Kidney (tissue), 13 donors: ENCODE measurements at regions not wholly inside any gene's neighbourhood (a gene's known extent, or its start where the extent isn't known, plus 50 kb on each side); places are given as distances from the start of the nearest gene placed in this dataset.

ENCODE experiments used
- DNase-seq, 5 donors: peaks; one replicate each; pipeline ENCODE4 v3.0.0-alpha.2; 2013 to 2020
- FAIRE-seq: peaks from 2 replicates; lab custom pipeline; 2012; peaks lifted over from hg19 to GRCh38; lab: Jason Lieb, UNC
- H3K27ac ChIP-seq, 2 donors: one replicate each; pipeline ENCODE4 v1.7.0; 2013; ENCODE audit warnings: low read depth in 2 of 2, low read length in 2 of 2, inconsistent platforms in 1 of 2
- H3K27me3 ChIP-seq: one replicate; pipeline ENCODE4 v1.7.1; 2013; ENCODE audit warnings: low read length, inconsistent platforms; ENCODE audit not compliant: control insufficient read depth, insufficient read depth
- H3K36me3 ChIP-seq, 3 donors: one replicate each; pipeline versions ENCODE4 v1.7.0 to v1.7.1; 2013; ENCODE audit warnings: low read length in 3 of 3, control low read depth in 1 of 3, inconsistent platforms in 1 of 3; ENCODE audit not compliant: insufficient read depth in 3 of 3, control insufficient read depth in 2 of 3
- H3K4me1 ChIP-seq, 3 donors: one replicate each; pipeline versions ENCODE4 v1.7.0 to v1.7.1; 2013; ENCODE audit warnings: low read length in 3 of 3, inconsistent platforms in 1 of 3, low read depth in 1 of 3; ENCODE audit not compliant: control insufficient read depth in 2 of 3, insufficient read depth in 2 of 3
- H3K4me3 ChIP-seq, 3 donors: one replicate each; pipeline versions ENCODE4 v1.7.0 to v1.8.1; 2013; ENCODE audit warnings: low read length in 3 of 3, control low read depth in 1 of 3, inconsistent platforms in 1 of 3
- H3K9ac ChIP-seq, 3 donors: one replicate each; pipeline versions ENCODE4 v1.7.0 to v1.7.1; 2013; ENCODE audit warnings: low read length in 3 of 3, control low read depth in 1 of 3, inconsistent platforms in 1 of 3
- H3K9me3 ChIP-seq, 3 donors: one replicate each; pipeline versions ENCODE4 v1.7.0 to v1.7.1; 2013; ENCODE audit warnings: low read length in 3 of 3, control low read depth in 1 of 3, inconsistent platforms in 1 of 3; ENCODE audit not compliant: control insufficient read depth in 2 of 3, insufficient read depth in 1 of 3
- CTCF ChIP-seq: IDR thresholded peaks from 3 replicates; pipeline ENCODE4 v1.5.1; 2012; ENCODE audit warnings: mild to moderate bottlenecking, moderate library complexity, borderline replicate concordance; ENCODE audit not compliant: insufficient read depth; ENCODE audit errors: extremely low read depth
- intact Hi-C: fragments of 100-400 bp; cut with DNase I; formaldehyde crosslinking; loops from one replicate; pipeline ENCODE4 v1.11.1; 2022
- donor health status: control.
- donor health status: control.
- donor health status: control.
- donor health status: control.
- donor health status: control.
- donor health status: DM: yes; HTN: yes; CAD: no.
- donor health status: Normal renal cell carcinoma (clear cell type).

GRCh38 chr11:130571947-130572584, 123.6 kb downstream of the ADAMTS15 start:
- DNase-seq (no peak), FAIRE-seq (no peak)
- intact Hi-C loops = no loop called here
- Histone ChIP-seq H3K9ac (no peak overlapping the region), H3K9me3 (no peaks in the 10 kb centered on the region), H3K4me3 (no peak overlapping the region), H3K4me1 (no peaks in the 10 kb centered on the region), H3K27ac (no peak overlapping the region), H3K36me3 (no peaks in the 10 kb centered on the region), H3K27me3 (no peaks in the 10 kb centered on the region)
- no peak for TF ChIP-seq CTCF

GRCh38 chr11:130573767-130574166, 125.3 kb downstream of the ADAMTS15 start:
- H3K36me3 ChIP-seq = no peaks in the 10 kb centered on the region
- no peaks in the 10 kb centered on the region for H3K4me1 ChIP-seq
- no peak overlapping the region for H3K4me3 ChIP-seq
- intact Hi-C loops = no loop called here
- DNase-seq (no peak), FAIRE-seq (no peak)
- no peak for TF ChIP-seq CTCF
- H3K9ac ChIP-seq = no peak overlapping the region
- H3K9me3 ChIP-seq = no peaks in the 10 kb centered on the region
- H3K27me3 ChIP-seq = no peaks in the 10 kb centered on the region
- H3K27ac ChIP-seq = no peak overlapping the region

GRCh38 chr11:130574740-130575139, 126.3 kb downstream of the ADAMTS15 start:
- DNase-seq (no peak), FAIRE-seq (no peak)
- H3K9me3 ChIP-seq = no peaks in the 10 kb centered on the region
- H3K4me1 ChIP-seq = no peaks in the 10 kb centered on the region
- no peaks in the 10 kb centered on the region for H3K27me3 ChIP-seq
- TF ChIP-seq CTCF = no peak
- no peak overlapping the region for H3K4me3 ChIP-seq
- intact Hi-C loops = no loop called here
- H3K9ac ChIP-seq = no peak overlapping the region
- no peak overlapping the region for H3K27ac ChIP-seq
- no peaks in the 10 kb centered on the region for H3K36me3 ChIP-seq

- intact Hi-C loops = no loop called here
- FAIRE-seq (no peak), DNase-seq (no peak)
- Histone ChIP-seq H3K4me3 (no peak overlapping the region), H3K27ac (no peak overlapping the region), H3K27me3 (no peaks in the 10 kb centered on the region), H3K9ac (no peak overlapping the region), H3K9me3 (no peaks in the 10 kb centered on the region), H3K36me3 (no peaks in the 10 kb centered on the region), H3K4me1 (no peaks in the 10 kb centered on the region)
- no peak for TF ChIP-seq CTCF
Observed at GRCh38 chr11:130576146-130576545, 127.7 kb downstream of the ADAMTS15 start.
